HG02852 (cell line): ENCODE measurements at regions not wholly inside any gene's neighbourhood (a gene's known extent, or its start where the extent isn't known, plus 50 kb on each side); places are given as distances from the start of the nearest gene placed in this dataset.

Experiments used
- ATAC-seq: cut with Tn5 transposase; IDR thresholded peaks from one replicate; pipeline ENCODE4 v1.9.1; 2021; ENCODE audit warnings: mild to moderate bottlenecking, moderate library complexity; ENCODE audit not compliant: unreplicated experiment

- ATAC-seq = no peak
Measured at GRCh38 chr16:14337303-14338191, 266.4 kb downstream of the MRTFB start.

GRCh38 chr16:14335297-14335696 lies 264.2 kb downstream of the MRTFB start:
- no peak for ATAC-seq

GRCh38 chr16:14334366-14335080 lies 263.4 kb downstream of the MRTFB start:
- no peak for ATAC-seq

- no peak for ATAC-seq
Measured at GRCh38 chr16:14333361-14333760, 262.2 kb downstream of the MRTFB start.

- ATAC-seq = no peak
Measured at GRCh38 chr16:14331020-14331419, 259.9 kb downstream of the MRTFB start.

- ATAC-seq = no peak
Measured at GRCh38 chr16:14329727-14330350, 258.7 kb downstream of the MRTFB start.

GRCh38 chr16:14325502-14326401 lies 254.6 kb downstream of the MRTFB start:
- ATAC-seq = no peak

- ATAC-seq = no peak
Measured at GRCh38 chr16:14324581-14324980, 253.5 kb downstream of the MRTFB start.

GRCh38 chr16:14322186-14322585 lies 251.1 kb downstream of the MRTFB start:
- ATAC-seq = no peak

GRCh38 chr16:14321542-14321941 lies 250.4 kb downstream of the MRTFB start:
- ATAC-seq = no peak

- ATAC-seq = no peak
Measured at GRCh38 chr16:14320406-14320805, 249.3 kb downstream of the MRTFB start.
